ENCODE measurements at regions not wholly inside any gene's neighbourhood (a gene's known extent, or its start where the extent isn't known, plus 50 kb on each side); places are given as distances from the start of the nearest gene placed in this dataset.
"Not testable (repeated sequence)": the region's sequence is repeated elsewhere in the genome, so short reads cannot be mapped to it uniquely, and the experiment has no call there.

- no peak for DNase-seq (ENCODE audit: extremely low spot score)
- TF ChIP-seq TARDBP (IDR thresholded peaks at IDR 0.05) (no peak), SUZ12 (IDR thresholded peaks at IDR 0.05) (no peak), BHLHE40 (IDR thresholded peaks at IDR 0.05; ENCODE audit: borderline replicate concordance) (no peak), FOXA1 (IDR thresholded peaks at IDR 0.05) (no peak), ARNT (IDR thresholded peaks at IDR 0.05) (no peak), FOXK2 (IDR thresholded peaks at IDR 0.05) (no peak), LEF1 (IDR thresholded peaks at IDR 0.05; ENCODE audit: borderline replicate concordance) (no peak)
- CTCF ChIA-PET = no interaction called here
- POLR2A ChIA-PET = no interaction called here
Measured at GRCh38 chr22:23457380-23457985, 122.6 kb downstream of the IGLL1 start.

GRCh38 chr22:23456666-23457379 is 123.3 kb downstream of the IGLL1 start:
- POLR2A ChIA-PET; DNase-seq (ENCODE audit: extremely low spot score); CTCF ChIA-PET: not testable (repeated sequence)

GRCh38 chr22:23454345-23454744 is 125.7 kb downstream of the IGLL1 start:
- DNase-seq (ENCODE audit: extremely low spot score); POLR2A ChIA-PET; CTCF ChIA-PET: not testable (repeated sequence)

GRCh38 chr22:23453277-23453676 is 126.8 kb downstream of the IGLL1 start:
- ChIA-PET POLR2A (no interaction called here), CTCF (no interaction called here)
- DNase-seq (ENCODE audit: extremely low spot score) = no peak
- TF ChIP-seq CTBP1 (IDR thresholded peaks at IDR 0.05; ENCODE audit: borderline replicate concordance) (no peak), SUZ12 (IDR thresholded peaks at IDR 0.05) (no peak), FOXK2 (IDR thresholded peaks at IDR 0.05) (no peak), PKNOX1 (IDR thresholded peaks at IDR 0.05) (no peak), ELF4 (IDR thresholded peaks at IDR 0.05) (no peak), TARDBP (IDR thresholded peaks at IDR 0.05) (no peak), L3MBTL2 (conservative IDR thresholded peaks at IDR 0.05) (no peak)

- POLR2A ChIA-PET = no interaction called here
- TF ChIP-seq FOXK2 (IDR thresholded peaks at IDR 0.05) (no peak), BHLHE40 (IDR thresholded peaks at IDR 0.05; ENCODE audit: borderline replicate concordance) (no peak), HDGF (IDR thresholded peaks at IDR 0.05; ENCODE audit: borderline replicate concordance) (no peak), L3MBTL2 (conservative IDR thresholded peaks at IDR 0.05) (no peak), FOXM1 (IDR thresholded peaks at IDR 0.05; ENCODE audit: borderline replicate concordance) (no peak), SP1 (IDR thresholded peaks at IDR 0.05) (no peak), ELF4 (IDR thresholded peaks at IDR 0.05) (no peak), ZNF384 (IDR thresholded peaks at IDR 0.05) (no peak), NFRKB (IDR thresholded peaks at IDR 0.05) (no peak), TARDBP (IDR thresholded peaks at IDR 0.05) (no peak), CTBP1 (IDR thresholded peaks at IDR 0.05; ENCODE audit: borderline replicate concordance) (no peak), ARNT (IDR thresholded peaks at IDR 0.05) (no peak), FOXA1 (IDR thresholded peaks at IDR 0.05) (no peak), LEF1 (IDR thresholded peaks at IDR 0.05; ENCODE audit: borderline replicate concordance) (no peak), SUZ12 (IDR thresholded peaks at IDR 0.05) (no peak), PKNOX1 (IDR thresholded peaks at IDR 0.05) (no peak)
- DNase-seq (ENCODE audit: extremely low spot score) = no peak
- CTCF ChIA-PET = no interaction called here
Measured at GRCh38 chr22:23452231-23453010, 127.7 kb downstream of the IGLL1 start.

- CTCF ChIA-PET; DNase-seq (ENCODE audit: extremely low spot score); POLR2A ChIA-PET: not testable (repeated sequence)
Measured at GRCh38 chr22:23451452-23452230, 128.4 kb downstream of the IGLL1 start.

GRCh38 chr22:23450821-23451220 is 129.3 kb downstream of the IGLL1 start:
- CTCF ChIA-PET; POLR2A ChIA-PET; DNase-seq (ENCODE audit: extremely low spot score): not testable (repeated sequence)

GRCh38 chr22:23450434-23450795 is 129.7 kb downstream of the IGLL1 start:
- TF ChIP-seq HDGF (IDR thresholded peaks at IDR 0.05; ENCODE audit: borderline replicate concordance) (no peak), ZNF384 (IDR thresholded peaks at IDR 0.05) (no peak)
- POLR2A ChIA-PET = no interaction called here
- no peak for DNase-seq (ENCODE audit: extremely low spot score)
- CTCF ChIA-PET = no interaction called here

- POLR2A ChIA-PET; CTCF ChIA-PET; DNase-seq (ENCODE audit: extremely low spot score): not testable (repeated sequence)
Measured at GRCh38 chr22:23449748-23450433, 130.2 kb downstream of the IGLL1 start.

- CTCF ChIA-PET; DNase-seq (ENCODE audit: extremely low spot score); POLR2A ChIA-PET: not testable (repeated sequence)
Measured at GRCh38 chr22:23448499-23449288, 131.4 kb downstream of the IGLL1 start.
